ENCODE measurements at regions not wholly inside any gene's neighbourhood (a gene's known extent, or its start where the extent isn't known, plus 50 kb on each side); places are given as distances from the start of the nearest gene placed in this dataset.

GRCh38 chr10:106424981-106425380, 739.5 kb downstream of the SORCS1 start:
- TF ChIP-seq CTCF (conservative IDR thresholded peaks at IDR 0.05; ENCODE audit: low read length) (no peak), EZH2phosphoT487 (IDR thresholded peaks at IDR 0.05; ENCODE audit: borderline replicate concordance, low read depth, low read length) (no peak)
